ENCODE measurements at regions not wholly inside any gene's neighbourhood (a gene's known extent, or its start where the extent isn't known, plus 50 kb on each side); places are given as distances from the start of the nearest gene placed in this dataset.

DNA sequence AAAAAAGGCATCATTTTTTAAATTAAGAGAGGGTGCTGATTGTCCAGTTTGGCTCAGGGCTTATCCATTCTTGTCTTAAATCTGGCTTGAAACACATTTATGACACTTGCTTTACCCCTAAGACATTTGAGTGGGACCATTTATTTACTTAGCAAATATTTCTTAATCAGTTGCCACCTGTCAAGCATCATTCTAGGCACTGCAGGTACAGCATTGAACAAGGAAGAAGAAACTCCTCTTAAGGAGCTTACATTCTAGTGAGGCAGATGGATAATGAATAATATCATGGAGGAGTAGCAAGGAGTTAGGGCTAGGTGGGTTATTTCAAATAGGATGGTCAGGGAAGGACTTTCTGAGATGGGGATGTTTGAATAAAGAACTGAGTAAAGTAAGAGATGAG lies 189.8 kb downstream of the UTRN start:
- Histone ChIP-seq H3K27ac (no peak overlapping the region), H3K9me3 (no peaks in the 10 kb centered on the region), H3K36me3 (peaks cover 56% of the 10 kb centered on the region), H3K27me3 (ENCODE audit: low read depth) (no peaks in the 10 kb centered on the region), H3K4me1 (peaks cover 5% of the 10 kb centered on the region), H3K4me3 (no peak overlapping the region)
- intact Hi-C loops (cut with DNase I) = no loop called here
- ATAC-seq (peak in 1 of 2 donors; percentile 38), DNase-seq (no peak)
- TF ChIP-seq, protein P1, sequence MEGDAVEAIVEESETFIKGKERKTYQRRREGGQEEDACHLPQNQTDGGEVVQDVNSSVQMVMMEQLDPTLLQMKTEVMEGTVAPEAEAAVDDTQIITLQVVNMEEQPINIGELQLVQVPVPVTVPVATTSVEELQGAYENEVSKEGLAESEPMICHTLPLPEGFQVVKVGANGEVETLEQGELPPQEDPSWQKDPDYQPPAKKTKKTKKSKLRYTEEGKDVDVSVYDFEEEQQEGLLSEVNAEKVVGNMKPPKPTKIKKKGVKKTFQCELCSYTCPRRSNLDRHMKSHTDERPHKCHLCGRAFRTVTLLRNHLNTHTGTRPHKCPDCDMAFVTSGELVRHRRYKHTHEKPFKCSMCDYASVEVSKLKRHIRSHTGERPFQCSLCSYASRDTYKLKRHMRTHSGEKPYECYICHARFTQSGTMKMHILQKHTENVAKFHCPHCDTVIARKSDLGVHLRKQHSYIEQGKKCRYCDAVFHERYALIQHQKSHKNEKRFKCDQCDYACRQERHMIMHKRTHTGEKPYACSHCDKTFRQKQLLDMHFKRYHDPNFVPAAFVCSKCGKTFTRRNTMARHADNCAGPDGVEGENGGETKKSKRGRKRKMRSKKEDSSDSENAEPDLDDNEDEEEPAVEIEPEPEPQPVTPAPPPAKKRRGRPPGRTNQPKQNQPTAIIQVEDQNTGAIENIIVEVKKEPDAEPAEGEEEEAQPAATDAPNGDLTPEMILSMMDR (IDR thresholded peaks at IDR 0.05) = no peak

DNA sequence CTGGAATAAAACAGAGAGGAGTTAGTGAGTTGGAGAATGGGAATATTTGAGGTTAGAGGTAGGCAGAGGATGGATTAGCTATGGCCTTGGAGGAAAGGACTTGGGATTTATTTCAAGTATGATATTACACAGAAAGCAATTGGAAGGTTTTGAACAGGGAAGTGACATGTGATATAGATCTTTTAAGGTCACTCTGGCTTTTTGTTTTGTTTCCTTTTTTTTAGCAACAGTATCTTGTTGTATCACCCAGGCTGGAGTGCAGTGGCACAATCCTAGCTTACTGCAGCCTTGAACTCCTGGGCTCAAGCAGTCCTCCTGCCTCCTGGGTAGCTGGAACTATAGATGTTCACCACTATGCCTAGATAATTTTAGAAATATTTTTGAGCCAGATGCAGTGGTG lies 190.3 kb downstream of the UTRN start:
- H3K9me3 ChIP-seq = no peaks in the 10 kb centered on the region
- peaks cover 7% of the 10 kb centered on the region for H3K4me1 ChIP-seq
- no peak overlapping the region for H3K27ac ChIP-seq
- ATAC-seq (peak in 1 of 2 donors; percentile 7), DNase-seq (no peak)
- TF ChIP-seq, protein P1 (IDR thresholded peaks at IDR 0.05) = no peak
- intact Hi-C loops (cut with DNase I) = no loop called here
- H3K36me3 ChIP-seq = peaks cover 61% of the 10 kb centered on the region
- H3K27me3 ChIP-seq (ENCODE audit: low read depth) = no peaks in the 10 kb centered on the region
- H3K4me3 ChIP-seq = no peak overlapping the region

DNA sequence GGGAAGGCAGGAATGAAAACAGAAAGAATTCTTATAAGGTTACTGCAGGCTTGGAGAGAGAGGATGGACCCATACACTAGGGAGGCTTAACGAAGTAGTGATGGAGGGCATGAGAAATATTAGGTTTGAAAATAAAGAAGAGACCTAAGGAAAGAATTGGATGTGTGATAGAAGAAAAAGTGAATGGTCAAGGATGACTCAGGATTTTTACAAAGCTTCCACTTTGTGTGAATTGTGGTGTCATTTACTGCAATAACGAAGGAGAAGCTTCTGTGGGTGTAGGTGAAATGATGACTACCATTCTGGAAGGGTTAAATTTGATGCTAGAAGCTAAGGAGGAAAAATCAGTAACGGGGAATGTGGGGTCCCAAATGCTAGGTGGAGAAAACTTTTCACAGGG lies 191.2 kb downstream of the UTRN start:
- no peaks in the 10 kb centered on the region for H3K27me3 ChIP-seq (ENCODE audit: low read depth)
- TF ChIP-seq, protein P1 (IDR thresholded peaks at IDR 0.05) = no peak
- H3K4me1 ChIP-seq = peaks cover 16% of the 10 kb centered on the region
- DNase-seq = no peak
- H3K36me3 ChIP-seq = peaks cover 68% of the 10 kb centered on the region
- H3K27ac ChIP-seq = no peak overlapping the region
- no peak for ATAC-seq
- intact Hi-C loops (cut with DNase I) = no loop called here
- H3K4me3 ChIP-seq = no peak overlapping the region
- no peaks in the 10 kb centered on the region for H3K9me3 ChIP-seq

DNA sequence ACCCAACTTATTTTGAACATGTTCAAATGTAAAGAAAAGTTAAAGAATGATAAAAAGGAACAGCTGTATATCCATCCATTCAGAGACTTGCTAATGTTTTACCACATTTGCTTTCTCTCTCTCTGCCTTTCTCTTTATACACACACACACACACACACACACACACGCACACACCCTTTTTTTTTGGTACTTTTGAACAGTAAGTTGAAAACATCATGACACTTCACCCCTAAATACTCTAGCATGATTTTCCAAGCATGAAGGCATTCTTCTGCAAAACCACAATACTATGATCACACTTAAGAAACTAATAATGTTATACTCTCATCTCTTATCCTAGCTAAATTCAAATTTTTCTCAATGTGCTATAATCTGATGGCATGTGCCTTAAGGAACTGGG lies 192.3 kb downstream of the UTRN start:
- H3K27ac ChIP-seq = no peak overlapping the region
- peaks cover 26% of the 10 kb centered on the region for H3K4me1 ChIP-seq
- DNase-seq (no peak), ATAC-seq (no peak)
- H3K4me3 ChIP-seq = no peak overlapping the region
- no peaks in the 10 kb centered on the region for H3K27me3 ChIP-seq (ENCODE audit: low read depth)
- TF ChIP-seq, protein P1 (IDR thresholded peaks at IDR 0.05) = no peak
- H3K9me3 ChIP-seq = no peaks in the 10 kb centered on the region
- H3K36me3 ChIP-seq = peaks cover 68% of the 10 kb centered on the region
- intact Hi-C loops (cut with DNase I) = no loop called here

DNA sequence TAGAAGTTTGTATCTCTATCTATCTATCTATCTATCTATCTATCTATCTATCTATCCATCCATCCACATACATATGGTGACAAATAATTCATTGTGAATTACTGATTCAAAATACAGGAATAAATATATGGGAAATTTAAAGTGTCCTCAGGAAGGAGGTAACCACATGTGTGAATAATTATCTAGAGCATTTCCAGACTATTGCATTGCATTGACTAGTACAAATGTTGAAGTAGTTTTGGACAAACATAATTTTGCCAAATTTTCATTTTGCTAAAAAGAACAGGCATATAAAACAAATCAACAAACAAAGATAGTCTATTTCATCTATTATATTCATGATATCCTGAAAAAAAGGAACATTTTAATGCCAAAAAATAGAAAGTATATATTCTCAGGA lies 192.7 kb downstream of the UTRN start:
- Histone ChIP-seq H3K4me1 (peaks cover 27% of the 10 kb centered on the region), H3K9me3 (no peaks in the 10 kb centered on the region), H3K36me3 (peaks cover 64% of the 10 kb centered on the region), H3K27ac (no peak overlapping the region), H3K27me3 (ENCODE audit: low read depth) (no peaks in the 10 kb centered on the region), H3K4me3 (no peak overlapping the region)
- no peak for ATAC-seq
- TF ChIP-seq, protein P1 (IDR thresholded peaks at IDR 0.05) = no peak
- no peak for DNase-seq
- intact Hi-C loops (cut with DNase I) = no loop called here

DNA sequence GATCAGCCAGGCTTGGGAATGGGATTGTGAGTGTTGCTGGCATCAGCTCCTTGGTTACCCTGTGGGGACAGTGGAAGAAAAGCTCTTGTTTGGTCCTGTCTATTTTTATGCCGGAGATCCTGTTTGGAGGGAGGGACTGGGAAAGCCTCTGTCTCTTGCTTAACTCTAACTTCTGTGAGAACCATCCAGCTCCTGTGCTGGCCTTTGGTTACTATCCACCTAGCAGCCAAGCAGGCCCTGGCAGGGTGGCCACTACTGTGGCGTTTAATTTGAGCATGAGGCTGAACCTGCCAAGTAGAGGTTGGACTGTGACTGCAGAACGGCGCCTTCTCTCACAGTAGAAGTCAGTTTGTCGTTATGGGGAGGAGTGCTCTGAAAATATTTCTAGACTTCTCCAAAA lies 193.3 kb downstream of the UTRN start:
- intact Hi-C loops (cut with DNase I) = no loop called here
- Histone ChIP-seq H3K27ac (no peak overlapping the region), H3K9me3 (no peaks in the 10 kb centered on the region), H3K4me1 (peaks cover 27% of the 10 kb centered on the region), H3K36me3 (peaks cover 63% of the 10 kb centered on the region), H3K27me3 (ENCODE audit: low read depth) (no peaks in the 10 kb centered on the region), H3K4me3 (no peak overlapping the region)
- no peak for DNase-seq
- TF ChIP-seq, protein P1 (IDR thresholded peaks at IDR 0.05) = no peak
- peak in 1 of 2 donors; percentile 6 for ATAC-seq
